Embryonic facial prominence (tissue), 1 donor: ENCODE measurements at regions not wholly inside any gene's neighbourhood (a gene's known extent, or its start where the extent isn't known, plus 50 kb on each side); places are given as distances from the start of the nearest gene placed in this dataset.
"Not testable (repeated sequence)": the region's sequence is repeated elsewhere in the genome, so short reads cannot be mapped to it uniquely, and the experiment has no call there.

Experiments
- DNase-seq: peaks from one replicate; pipeline ENCODE4 v3.0.0-alpha.2; 2016; ENCODE audit errors: extremely low spot score

DNA sequence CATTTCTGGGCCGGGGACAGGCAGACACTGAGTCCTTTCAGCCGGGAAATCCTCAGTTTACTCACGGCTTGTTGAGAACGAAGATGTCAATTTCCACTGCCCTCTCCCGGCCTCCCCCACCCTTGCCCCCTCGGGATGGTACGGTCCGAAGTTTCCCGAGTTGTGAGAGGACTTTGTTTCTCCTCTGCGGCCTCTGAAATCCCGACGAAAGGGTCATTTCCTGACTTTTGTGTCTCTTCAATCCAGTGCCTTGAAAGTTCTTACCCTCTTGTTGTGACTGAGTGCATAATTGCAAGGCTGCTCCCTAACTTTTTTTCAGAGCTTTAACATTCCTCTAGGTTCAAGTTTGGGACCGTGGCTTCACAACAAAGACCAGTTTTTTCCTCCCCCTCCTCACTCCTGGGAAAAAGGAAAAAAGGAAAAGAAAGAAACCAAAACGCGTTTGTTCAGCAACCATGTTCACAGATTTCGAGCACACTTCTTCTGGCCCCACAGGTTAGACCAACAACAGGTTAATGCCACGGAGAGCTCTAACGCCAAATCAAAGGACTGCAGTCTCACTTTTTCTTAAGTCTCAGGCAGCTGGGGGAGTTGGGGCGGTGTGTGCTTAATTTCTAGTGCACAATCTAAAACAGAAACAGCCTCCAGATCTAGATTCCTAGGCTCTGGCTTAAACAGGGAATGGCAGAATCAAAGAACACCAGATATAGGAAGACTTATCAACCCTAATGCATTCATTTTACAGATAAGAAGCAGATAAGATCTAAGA, 138.9 kb downstream of the TMCO5A start:
- no peak for DNase-seq

DNA sequence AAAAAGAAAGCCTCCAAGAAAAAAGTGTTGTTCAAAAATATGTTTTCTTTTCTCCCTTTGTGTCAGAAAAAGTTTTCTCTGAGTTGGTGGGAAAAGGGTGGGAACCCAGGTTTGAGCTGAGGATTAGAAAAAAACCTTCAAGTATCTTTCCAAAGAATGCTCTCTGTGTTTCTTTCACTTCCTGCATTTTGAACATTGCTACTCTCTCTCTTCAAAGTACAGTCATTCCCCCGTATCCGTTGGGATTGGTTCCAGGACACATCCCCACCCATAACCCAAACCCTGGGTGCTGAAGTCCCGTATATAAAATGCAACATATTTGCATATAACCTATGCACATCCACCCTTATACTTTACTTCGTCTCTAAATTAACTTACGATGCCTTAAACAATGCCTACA, 139.6 kb downstream of the TMCO5A start:
- DNase-seq, result no peak

DNA sequence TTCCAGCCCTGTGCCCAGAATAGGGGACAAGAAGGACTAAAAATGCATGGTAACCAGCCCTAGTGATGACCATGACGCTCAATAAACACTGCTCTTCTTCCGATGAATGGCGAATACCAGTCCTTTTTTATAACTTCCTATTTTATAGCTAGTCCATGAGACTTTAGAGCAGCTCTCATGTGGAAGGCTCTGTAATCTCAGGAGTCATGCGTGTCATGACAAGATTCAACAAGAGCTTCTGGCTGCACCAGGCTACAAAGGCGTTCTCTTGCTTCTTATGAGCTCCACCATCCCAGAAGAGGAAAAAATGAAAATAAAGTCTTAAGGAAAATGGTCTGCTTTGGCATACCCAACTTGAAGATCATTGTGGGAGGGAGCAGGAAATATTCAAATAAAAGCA, 141.0 kb downstream of the TMCO5A start:
- no peak for DNase-seq

DNA sequence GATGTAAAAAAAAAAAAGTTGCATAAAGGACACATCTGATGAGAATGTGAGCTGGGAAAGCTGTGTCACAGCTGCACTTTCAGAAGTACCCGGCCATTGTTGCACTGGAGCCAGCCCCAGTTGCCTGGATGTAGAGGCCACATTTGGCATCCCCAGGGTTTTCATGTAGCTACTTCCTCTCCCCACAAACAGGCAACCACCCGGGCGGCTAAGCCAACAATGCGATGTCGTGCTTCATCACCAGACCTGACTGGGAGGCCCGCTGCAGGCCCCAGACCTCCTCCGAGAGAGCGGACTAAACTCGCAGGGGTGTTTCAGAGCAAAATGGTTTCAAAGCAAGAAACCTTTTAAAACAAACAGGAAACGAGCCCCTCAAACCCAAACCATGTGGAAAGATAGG, 142.3 kb downstream of the TMCO5A start:
- no peak for DNase-seq

DNA sequence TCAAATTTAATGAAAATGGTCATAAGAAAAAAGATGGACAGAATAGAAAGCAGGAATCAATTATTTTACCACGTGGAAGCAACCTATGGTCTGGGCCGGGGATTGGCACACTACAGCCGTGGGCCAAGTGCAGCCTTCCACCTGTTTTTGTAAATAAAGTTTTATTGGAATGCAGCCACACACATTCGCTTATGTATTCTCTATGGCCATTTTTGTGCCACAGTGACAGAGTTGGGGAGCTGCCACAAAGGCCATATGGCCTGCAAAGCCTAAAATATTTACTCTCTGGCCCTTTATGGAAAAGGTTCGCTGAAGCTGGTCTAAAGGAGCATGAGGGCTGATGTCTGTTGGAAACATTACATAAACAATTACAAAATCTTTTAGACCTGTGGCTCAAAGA, 144.8 kb downstream of the TMCO5A start:
- DNase-seq, result no peak

DNA sequence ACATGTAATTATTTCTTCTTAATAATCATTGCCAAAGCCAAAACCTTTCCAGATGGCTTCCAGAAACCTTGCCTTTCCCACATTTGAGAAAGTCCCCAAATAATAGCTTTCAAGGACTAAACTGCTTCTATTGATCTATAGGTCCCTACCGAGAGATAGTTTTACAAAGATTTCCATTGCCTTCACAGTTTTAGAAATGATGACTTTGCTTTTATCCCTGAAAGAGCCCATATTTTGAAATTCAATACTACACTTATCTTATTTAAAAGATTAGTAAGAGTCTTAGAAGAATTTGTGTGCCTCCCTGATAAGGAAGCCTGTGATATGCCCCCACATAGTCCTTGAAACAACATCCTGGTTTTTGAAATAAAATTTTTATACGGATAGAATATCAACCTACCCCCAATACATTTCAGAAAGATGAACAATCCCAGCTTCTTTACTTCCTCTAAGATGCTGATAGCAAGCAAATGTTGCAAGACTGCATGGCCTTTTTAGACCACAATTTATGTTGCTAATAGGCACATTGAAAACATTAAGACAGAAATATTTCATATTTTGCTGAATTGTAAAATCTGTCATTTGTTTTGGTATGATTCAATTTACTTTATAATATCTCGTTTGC, 146.3 kb downstream of the TMCO5A start:
- DNase-seq, result no peak

DNA sequence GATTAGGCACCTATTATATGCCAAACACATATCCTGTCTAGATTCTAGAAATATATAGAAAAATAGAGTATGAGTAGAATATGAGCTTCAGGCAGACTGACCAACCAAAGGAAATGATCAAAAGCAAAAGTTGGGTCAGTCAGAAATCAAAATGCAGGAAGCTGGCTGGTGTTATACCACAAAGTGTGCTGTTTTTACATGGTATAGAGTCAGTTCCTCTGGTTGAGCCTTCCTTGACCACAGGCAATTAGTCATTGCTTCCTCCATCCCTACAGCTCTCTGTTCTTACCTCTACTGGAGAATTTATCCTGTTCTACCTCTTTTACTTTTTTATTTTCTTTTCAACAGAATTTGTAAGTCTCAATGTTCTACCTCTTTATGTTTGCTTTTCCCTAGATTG, 149.8 kb downstream of the TMCO5A start:
- DNase-seq, result no peak

DNA sequence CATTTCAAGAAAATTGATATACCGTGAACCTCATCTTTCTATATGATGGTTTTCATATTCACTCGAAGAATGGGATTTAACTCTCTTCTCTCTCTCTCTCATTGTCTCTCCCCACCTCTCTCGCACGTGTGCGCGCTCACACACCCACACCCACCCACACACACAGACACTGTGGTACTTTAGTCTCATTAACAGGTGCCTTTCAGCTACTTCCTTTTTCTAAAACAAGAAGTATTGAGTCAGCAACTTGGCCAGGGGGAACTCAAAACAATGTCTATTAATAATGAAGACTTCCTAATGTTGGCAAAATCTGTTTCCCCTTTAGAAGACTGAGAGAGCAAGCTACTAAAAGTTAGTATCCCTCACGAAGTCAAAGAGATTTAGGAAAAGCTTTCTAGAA, 150.7 kb downstream of the TMCO5A start:
- no peak for DNase-seq

DNA sequence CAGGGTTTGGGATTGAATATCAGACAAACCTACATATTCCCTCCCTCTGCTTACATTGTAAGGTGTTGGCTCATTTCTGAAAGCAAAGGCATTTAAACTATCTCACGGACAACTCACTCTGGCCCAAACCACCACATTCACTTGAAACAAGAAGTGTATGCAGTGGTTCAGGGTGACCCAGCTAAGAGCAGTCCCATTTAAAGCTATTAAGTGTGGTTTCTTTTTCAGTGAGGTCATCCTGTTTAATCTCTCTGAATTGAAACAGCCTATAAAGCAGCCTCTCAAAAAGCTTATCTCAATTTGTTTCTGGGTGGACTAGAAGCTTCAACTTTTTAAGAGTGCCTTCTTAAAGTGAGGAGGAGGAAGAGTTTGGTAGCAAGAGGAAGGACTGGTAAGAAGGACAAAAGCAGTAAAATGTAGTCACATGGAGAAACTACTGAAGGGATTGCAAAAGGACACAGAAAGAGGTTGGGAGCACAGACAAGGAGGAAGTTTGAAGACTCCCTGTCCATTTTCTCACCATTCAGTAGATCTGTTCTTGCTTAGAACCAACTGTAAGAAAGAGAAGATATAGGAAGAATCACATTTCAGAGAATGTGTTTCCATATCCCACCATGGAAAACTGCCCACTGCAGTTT, 151.6 kb downstream of the TMCO5A start:
- DNase-seq, result no peak

DNA sequence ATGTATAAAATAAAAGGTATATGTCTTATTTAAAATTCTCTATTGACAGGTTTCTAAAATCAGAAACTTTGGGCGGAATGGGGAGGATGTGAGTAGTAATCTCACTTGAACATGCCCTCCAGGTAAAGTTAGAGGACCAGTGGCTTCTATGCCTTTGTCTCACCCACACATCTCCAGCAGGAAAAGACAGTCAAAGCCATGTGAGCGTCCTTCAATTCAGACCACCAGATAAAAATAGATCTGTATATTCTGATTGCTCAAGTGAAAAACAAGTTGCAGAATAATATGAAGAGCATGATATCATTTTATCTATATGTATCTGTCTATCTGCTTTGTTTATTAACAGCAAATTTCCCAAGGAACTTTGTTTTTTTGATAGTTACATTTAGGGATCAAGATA, 152.2 kb downstream of the TMCO5A start:
- DNase-seq, result no peak

DNA sequence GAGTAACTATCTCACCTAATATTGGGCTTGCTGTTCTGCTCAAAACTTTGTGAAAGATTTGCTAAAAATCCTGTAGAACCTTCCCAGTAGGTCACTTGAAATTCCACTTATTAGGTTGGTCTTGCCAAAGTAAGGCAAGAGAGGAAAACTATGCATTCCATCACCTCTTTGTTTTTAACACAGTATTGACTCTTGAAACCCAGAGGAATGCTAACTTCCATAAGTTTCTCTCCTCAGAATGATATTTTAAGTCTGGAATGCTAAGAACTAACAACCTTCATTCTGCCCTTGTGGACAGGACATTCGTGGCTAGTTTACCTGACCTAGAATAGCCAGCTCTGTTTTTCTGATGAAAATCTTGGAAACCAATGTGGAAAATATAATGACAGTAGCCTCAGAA, 154.5 kb downstream of the TMCO5A start:
- no peak for DNase-seq

DNA sequence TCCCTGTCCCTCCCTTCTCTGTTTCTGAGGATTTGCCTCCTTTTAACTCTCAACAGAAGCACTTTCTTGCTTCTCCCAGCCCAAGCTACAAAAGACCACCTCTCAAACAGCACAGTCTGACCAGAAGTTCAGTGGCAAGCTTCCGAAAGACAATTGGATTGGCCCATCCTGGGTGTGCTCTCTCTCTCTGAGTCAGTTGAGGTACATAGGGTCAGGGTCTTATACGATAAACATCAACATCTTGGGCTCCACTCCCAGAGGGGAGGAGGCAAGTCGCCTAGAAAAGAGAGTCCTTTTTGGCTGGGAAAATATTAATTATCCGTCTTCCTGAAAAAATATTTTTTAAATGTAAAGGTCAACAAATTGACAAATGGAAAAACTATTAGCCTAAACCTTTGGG, 155.8 kb downstream of the TMCO5A start:
- DNase-seq, result no peak

DNA sequence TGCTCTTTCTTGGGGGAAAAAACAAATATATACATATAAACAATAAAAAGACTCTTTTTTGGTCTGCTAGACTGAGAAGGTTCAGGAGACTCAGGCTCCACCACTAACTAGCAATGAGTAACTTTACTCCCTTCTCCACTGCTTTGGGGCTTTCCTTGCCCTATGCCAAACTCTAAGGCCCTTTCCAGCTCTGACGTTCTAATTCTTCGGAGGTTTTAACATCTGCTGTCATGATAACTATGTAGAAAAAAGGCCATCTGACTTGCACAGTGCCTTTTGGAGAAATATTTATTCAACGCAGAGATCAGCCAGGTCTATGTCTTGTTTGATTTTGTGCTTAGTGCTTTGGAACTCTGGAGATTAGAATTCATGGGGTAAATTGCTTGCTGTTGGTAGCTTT, 156.2 kb downstream of the TMCO5A start:
- DNase-seq, result no peak

DNA sequence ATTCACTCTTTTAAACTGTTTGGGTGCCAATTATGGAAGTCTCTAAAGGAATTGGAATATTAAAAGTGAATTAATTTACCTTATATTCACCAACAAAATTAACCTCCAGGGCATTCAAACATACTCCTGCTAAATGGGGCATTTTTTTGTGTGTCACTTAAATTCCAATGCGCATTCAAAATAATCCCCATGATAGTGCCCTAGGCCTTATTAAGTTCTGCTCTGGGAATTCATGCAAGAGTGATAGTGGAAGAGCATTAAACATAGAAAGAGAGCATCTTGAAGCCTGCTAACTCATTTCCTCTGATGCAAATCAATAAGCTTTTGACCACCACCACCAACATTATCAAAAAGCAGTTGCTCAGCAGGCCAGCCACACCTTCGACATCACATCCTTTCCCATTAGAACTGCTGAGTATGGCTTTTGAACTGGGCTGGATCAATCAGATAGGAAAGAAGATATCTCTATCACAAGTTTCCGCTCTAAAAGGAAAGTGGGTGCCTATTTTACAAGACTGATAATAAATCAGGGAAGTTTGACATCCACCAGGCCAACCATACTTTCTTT, 156.7 kb downstream of the TMCO5A start:
- DNase-seq, result no peak

DNA sequence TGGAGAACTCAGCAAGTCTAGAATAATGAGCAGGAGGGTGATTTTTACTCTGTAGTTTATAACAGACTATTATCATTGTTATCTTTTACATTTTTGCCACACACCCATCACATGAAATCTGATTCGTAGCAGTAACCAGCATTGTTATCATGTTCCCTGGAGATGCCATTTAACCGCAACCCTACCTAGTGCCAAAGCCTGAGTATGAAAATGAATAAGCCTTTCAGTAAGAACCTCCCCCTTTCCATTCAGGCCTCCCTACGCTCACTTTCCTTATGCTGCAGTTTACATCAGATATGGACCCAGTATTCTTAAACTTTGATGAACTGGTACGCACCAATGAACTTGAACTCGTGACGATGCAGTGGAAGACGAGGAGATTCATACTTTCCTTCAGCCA, 158.7 kb upstream of the SPRED1 start:
- no peak for DNase-seq

DNA sequence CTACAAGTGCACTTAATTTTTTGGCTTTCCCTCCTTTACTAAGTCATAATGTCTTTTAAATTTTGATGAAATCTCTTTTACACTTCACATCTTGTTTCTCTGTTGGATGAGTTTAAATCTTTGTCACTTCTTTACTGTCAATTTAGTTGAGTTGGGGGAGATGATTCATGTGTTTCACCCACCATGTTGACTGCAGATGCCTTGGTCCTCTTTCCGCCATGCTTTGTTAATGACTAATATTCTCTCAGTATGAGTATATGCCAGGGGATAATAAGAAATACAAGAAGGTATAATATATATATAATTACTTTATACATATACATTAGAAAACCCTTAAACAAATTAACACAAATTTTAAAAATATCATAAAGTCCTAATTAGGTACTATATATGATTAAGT, 149.7 kb upstream of the SPRED1 start:
- no peak for DNase-seq

DNA sequence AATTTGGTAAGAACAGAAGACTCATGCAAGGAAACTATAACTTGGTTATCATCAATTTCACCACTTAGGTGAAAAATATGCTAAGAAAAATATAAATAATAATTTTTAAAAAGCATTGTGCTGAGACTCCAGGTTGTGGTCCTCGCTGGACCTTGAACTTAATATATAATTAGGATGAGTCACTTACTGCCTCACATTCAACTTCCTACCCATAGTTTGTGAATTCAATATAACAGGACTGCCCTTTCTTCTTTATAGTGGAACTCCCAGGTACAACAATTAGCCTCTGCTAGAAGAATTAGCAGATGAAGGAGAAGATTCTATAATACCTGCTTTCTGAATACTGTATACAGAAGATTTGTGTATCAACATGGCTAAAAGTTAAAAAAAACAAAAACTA, 149.1 kb upstream of the SPRED1 start:
- no peak for DNase-seq

DNA sequence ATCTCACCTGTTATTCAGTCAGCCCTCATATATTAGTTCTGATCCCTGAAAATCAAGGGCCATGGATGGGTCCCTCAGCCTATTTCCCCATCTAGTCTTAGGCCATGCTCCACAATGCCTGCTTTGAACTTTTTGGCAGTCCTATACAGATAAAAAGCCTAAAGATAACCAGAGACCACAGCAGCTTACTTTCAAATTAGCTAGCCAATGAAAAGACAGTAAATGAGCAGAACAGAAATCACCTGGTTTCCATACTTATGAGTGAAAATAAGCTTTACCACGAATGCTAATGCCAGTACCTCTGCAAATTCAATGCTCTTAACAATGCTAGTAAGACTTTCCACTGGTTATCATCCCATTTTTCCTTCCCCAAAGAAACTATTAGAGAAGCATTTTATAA, 141.6 kb upstream of the SPRED1 start:
- no peak for DNase-seq

DNA sequence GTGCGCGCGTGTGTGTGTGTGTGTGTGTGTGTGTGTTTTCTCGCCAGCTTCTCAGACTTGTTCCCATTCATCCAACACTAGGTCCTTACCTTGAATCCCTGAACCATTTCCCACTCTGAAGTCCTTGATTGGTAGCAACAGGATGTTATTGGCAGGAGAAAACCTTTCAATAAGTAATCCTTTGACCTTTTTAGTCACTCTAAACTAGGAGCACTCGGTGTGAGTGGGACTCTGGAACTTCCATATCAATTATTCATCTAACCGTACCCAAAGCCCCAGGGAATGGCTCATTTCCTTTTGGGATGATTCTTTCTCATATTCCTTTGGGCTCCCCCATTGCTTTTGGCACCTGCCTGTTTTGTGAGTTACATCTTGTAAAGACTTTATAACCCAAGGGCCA, 140.2 kb upstream of the SPRED1 start:
- DNase-seq, result no peak

DNA sequence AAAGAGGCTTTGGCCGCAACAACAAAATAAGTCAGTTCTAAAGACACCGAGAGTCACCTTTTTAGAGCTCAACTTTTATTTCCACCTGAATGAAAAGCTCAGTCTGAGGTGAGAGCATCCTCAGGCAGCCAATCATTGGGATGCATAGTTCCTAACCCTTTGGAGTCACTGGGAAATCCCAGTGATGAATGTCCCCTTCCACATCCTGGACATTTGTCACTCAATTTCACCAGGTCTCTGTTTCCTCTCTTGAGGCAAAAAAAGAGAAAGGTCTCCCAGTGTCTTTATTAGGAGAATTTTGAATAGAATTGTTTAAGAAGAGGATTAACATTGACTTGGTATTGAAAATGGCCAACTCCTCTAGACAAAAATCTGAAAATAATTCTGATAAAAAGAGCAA, 137.5 kb upstream of the SPRED1 start:
- DNase-seq, result no peak

DNA sequence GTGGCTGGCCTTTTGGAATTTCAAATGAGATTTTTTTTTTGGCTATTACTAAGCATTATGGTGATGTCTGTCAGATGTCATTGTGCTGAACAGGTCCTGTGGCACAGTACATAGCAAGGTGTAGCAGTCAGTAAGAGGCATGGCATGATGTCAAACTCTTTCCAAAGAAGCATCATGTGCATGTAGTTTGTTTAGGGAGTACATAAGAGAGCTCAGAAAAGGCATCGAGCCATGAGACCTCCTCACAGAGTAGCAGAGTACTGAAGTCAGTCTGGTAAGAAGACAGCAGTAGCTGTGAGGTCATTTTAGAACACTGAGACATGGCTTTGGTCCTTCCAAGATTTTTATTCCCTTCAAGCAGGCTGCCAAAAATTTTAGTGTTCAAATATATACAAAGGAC, 134.9 kb upstream of the SPRED1 start:
- DNase-seq, result no peak

DNA sequence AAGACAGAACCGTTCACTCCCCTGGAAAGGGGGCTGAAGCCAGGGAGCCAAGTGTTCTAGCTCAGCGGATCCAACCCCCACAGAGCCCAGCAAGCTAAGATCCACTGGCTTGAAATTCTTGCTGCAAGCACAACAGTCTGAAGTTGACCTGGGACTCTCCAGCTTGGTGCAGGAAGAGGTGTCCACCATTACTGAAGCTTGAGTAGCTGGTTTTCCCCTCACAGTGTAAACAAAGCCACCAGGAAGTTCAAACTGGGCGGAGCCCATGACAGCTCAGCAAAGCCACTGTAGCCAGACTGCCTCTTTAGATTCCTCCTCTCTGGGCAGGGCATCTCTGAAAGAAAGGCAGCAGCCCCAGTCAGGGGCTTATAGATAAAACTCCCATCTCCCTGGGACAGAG, 132.8 kb upstream of the SPRED1 start:
- DNase-seq, result not testable (repeated sequence)

DNA sequence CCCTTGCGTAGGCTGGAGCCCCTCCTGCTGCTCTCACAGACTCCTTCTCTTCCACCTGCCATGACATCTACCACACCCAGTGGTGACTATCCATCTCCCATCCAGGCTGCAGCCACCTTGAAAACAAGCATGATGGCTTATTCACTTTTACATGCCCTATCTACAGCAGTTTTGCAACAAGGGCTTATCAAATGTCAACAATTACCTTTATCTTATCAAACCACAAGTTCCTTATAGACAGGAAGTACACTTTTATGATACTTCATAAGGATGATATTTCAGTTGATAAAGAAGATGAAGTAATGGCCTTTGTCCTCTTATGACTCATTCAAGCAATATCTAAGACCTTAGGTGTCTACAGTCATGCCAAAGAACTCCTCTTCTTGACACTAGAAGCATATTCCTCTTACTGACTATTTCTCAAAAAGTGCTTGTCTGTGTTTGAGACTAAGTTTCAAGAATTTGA, 125.3 kb upstream of the SPRED1 start:
- DNase-seq, result no peak
